ENCODE measurements at regions not wholly inside any gene's neighbourhood (a gene's known extent, or its start where the extent isn't known, plus 50 kb on each side); places are given as distances from the start of the nearest gene placed in this dataset.

DNA sequence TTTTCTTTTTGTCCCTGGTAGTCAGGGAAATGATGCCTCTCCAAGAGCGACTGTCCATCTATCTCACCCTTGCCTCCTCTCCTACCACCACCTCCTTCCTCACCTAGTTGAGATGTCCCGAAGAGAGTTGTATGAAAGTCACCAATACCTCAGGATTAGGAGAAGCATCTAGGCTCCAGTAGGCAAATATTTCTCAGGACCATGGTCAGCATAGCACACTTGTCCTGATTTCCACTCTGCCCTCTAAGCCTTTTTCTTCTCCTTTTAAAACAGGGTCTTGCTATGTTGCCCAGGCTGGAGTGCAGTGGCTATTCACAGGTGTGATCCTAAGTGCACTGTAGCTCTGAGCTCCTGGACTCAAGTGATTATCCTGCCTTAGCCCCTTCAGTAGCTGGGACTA lies 268.4 kb upstream of the PELI2 start:
- Histone ChIP-seq H3K9me3 (ENCODE audit: control insufficient read depth in 4 of 4, low read length in 3 of 4) (no peaks in the 10 kb centered on the region), H3K36me3 (ENCODE audit: control insufficient read depth in 4 of 4, insufficient read depth in 3 of 4, low read depth in 1 of 4, low read length in 3 of 4) (no peaks in the 10 kb centered on the region), H3K9ac (ENCODE audit: low read depth in 1 of 2, low read length in 2 of 2) (no peak overlapping the region), H3K4me3 (ENCODE audit: low read depth in 1 of 3, low read length in 3 of 3) (no peak overlapping the region), H3K4me1 (ENCODE audit: control insufficient read depth in 4 of 4, insufficient read depth in 4 of 4, low read length in 3 of 4) (no peaks in the 10 kb centered on the region), H3K27me3 (ENCODE audit: control insufficient read depth in 4 of 4, insufficient read depth in 4 of 4, low read length in 3 of 4) (peaks cover 0 to 10% (median 0%) of the 10 kb centered on the region in 4 donors), H3K27ac (ENCODE audit: low read depth in 1 of 2, low read length in 2 of 2) (no peak overlapping the region)
- DNase-seq (ENCODE audit: low spot score), result no peak
- WGBS, result 93% methylated on average over 2 of the region's 2 CpGs
- TF ChIP-seq FOXA1 (IDR thresholded peaks at IDR 0.05), result no peak
- TF ChIP-seq EGR1 (IDR thresholded peaks at IDR 0.05; ENCODE audit: low read depth in 2 of 2), result no peak
- no peak for TF ChIP-seq SP1 (IDR thresholded peaks at IDR 0.05)
- TF ChIP-seq HNF4A (conservative IDR thresholded peaks at IDR 0.05), result no peak
- TF ChIP-seq, protein P1, sequence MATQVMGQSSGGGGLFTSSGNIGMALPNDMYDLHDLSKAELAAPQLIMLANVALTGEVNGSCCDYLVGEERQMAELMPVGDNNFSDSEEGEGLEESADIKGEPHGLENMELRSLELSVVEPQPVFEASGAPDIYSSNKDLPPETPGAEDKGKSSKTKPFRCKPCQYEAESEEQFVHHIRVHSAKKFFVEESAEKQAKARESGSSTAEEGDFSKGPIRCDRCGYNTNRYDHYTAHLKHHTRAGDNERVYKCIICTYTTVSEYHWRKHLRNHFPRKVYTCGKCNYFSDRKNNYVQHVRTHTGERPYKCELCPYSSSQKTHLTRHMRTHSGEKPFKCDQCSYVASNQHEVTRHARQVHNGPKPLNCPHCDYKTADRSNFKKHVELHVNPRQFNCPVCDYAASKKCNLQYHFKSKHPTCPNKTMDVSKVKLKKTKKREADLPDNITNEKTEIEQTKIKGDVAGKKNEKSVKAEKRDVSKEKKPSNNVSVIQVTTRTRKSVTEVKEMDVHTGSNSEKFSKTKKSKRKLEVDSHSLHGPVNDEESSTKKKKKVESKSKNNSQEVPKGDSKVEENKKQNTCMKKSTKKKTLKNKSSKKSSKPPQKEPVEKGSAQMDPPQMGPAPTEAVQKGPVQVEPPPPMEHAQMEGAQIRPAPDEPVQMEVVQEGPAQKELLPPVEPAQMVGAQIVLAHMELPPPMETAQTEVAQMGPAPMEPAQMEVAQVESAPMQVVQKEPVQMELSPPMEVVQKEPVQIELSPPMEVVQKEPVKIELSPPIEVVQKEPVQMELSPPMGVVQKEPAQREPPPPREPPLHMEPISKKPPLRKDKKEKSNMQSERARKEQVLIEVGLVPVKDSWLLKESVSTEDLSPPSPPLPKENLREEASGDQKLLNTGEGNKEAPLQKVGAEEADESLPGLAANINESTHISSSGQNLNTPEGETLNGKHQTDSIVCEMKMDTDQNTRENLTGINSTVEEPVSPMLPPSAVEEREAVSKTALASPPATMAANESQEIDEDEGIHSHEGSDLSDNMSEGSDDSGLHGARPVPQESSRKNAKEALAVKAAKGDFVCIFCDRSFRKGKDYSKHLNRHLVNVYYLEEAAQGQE (IDR thresholded peaks at IDR 0.05), result peak; percentile 74

DNA sequence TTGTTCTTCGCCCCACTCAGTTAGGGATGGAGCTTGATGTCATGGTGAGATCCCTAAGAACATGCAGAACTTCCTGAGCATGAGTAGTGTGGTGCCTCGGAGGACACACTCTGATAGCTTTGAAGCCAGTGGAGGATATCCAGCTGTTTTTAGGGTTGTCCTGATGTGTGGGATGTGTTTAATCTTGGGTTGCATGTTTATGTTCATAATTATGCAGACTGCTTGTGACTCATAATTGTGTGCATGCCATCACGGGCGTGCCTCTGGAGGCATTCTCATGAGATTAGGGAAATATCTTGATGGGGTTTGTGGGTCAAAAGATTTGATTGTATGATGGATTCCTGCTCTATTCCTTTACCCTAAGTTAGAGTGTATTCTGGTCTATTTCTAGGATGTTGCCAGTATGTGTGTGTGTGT lies 267.4 kb upstream of the PELI2 start:
- no peak for TF ChIP-seq FOXA2 (IDR thresholded peaks at IDR 0.05)
- TF ChIP-seq NR2F2 (IDR thresholded peaks at IDR 0.05), result no peak
- TF ChIP-seq FOXA1 (IDR thresholded peaks at IDR 0.05), result no peak
- TF ChIP-seq, protein P1 (IDR thresholded peaks at IDR 0.05), result no peak
- TF ChIP-seq HNF4A (conservative IDR thresholded peaks at IDR 0.05), result no peak
- no peak for TF ChIP-seq GABPA (IDR thresholded peaks at IDR 0.05 in 1 of 2, conservative IDR thresholded peaks at IDR 0.05 in 1 of 2)
- TF ChIP-seq SP1 (IDR thresholded peaks at IDR 0.05), result no peak
- TF ChIP-seq, protein P2, sequence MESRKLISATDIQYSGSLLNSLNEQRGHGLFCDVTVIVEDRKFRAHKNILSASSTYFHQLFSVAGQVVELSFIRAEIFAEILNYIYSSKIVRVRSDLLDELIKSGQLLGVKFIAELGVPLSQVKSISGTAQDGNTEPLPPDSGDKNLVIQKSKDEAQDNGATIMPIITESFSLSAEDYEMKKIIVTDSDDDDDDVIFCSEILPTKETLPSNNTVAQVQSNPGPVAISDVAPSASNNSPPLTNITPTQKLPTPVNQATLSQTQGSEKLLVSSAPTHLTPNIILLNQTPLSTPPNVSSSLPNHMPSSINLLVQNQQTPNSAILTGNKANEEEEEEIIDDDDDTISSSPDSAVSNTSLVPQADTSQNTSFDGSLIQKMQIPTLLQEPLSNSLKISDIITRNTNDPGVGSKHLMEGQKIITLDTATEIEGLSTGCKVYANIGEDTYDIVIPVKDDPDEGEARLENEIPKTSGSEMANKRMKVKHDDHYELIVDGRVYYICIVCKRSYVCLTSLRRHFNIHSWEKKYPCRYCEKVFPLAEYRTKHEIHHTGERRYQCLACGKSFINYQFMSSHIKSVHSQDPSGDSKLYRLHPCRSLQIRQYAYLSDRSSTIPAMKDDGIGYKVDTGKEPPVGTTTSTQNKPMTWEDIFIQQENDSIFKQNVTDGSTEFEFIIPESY (IDR thresholded peaks at IDR 0.05), result no peak
- TF ChIP-seq RAD21 (IDR thresholded peaks at IDR 0.05), result no peak
- TF ChIP-seq EGR1 (IDR thresholded peaks at IDR 0.05; ENCODE audit: low read depth in 2 of 2), result no peak
- TF ChIP-seq, protein P3, sequence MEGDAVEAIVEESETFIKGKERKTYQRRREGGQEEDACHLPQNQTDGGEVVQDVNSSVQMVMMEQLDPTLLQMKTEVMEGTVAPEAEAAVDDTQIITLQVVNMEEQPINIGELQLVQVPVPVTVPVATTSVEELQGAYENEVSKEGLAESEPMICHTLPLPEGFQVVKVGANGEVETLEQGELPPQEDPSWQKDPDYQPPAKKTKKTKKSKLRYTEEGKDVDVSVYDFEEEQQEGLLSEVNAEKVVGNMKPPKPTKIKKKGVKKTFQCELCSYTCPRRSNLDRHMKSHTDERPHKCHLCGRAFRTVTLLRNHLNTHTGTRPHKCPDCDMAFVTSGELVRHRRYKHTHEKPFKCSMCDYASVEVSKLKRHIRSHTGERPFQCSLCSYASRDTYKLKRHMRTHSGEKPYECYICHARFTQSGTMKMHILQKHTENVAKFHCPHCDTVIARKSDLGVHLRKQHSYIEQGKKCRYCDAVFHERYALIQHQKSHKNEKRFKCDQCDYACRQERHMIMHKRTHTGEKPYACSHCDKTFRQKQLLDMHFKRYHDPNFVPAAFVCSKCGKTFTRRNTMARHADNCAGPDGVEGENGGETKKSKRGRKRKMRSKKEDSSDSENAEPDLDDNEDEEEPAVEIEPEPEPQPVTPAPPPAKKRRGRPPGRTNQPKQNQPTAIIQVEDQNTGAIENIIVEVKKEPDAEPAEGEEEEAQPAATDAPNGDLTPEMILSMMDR (IDR thresholded peaks at IDR 0.05; ENCODE audit: low read depth, low read length, missing input control), result no peak
- TF ChIP-seq, protein P4, sequence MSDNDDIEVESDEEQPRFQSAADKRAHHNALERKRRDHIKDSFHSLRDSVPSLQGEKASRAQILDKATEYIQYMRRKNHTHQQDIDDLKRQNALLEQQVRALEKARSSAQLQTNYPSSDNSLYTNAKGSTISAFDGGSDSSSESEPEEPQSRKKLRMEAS (IDR thresholded peaks at IDR 0.05), result no peak
- TF ChIP-seq YY1 (IDR thresholded peaks at IDR 0.05), result no peak
- no peak for TF ChIP-seq TAF1 (conservative IDR thresholded peaks at IDR 0.05)
- no peak for TF ChIP-seq JUND (IDR thresholded peaks at IDR 0.05)
- TF ChIP-seq HNF4G (IDR thresholded peaks at IDR 0.05), result no peak
- no peak for TF ChIP-seq RXRA (IDR thresholded peaks at IDR 0.05)
- TF ChIP-seq, protein P5, sequence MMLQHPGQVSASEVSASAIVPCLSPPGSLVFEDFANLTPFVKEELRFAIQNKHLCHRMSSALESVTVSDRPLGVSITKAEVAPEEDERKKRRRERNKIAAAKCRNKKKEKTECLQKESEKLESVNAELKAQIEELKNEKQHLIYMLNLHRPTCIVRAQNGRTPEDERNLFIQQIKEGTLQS (IDR thresholded peaks at IDR 0.05), result no peak
- WGBS, result 81% methylated on average over 4 of the region's 4 CpGs
- DNase-seq (ENCODE audit: low spot score), result no peak
- Histone ChIP-seq H3K27ac (ENCODE audit: low read depth in 1 of 2, low read length in 2 of 2) (no peak overlapping the region), H3K36me3 (ENCODE audit: control insufficient read depth in 4 of 4, insufficient read depth in 3 of 4, low read depth in 1 of 4, low read length in 3 of 4) (no peaks in the 10 kb centered on the region), H3K27me3 (ENCODE audit: control insufficient read depth in 4 of 4, insufficient read depth in 4 of 4, low read length in 3 of 4) (peaks cover 0 to 10% (median 0%) of the 10 kb centered on the region in 4 donors), H3K4me3 (ENCODE audit: low read depth in 1 of 3, low read length in 3 of 3) (no peak overlapping the region), H3K9ac (ENCODE audit: low read depth in 1 of 2, low read length in 2 of 2) (no peak overlapping the region), H3K4me1 (ENCODE audit: control insufficient read depth in 4 of 4, insufficient read depth in 4 of 4, low read length in 3 of 4) (no peaks in the 10 kb centered on the region), H3K9me3 (ENCODE audit: control insufficient read depth in 4 of 4, low read length in 3 of 4) (no peaks in the 10 kb centered on the region)

Data from liver (tissue), 8 donors.